ENCODE measurements at regions not wholly inside any gene's neighbourhood (a gene's known extent, or its start where the extent isn't known, plus 50 kb on each side); places are given as distances from the start of the nearest gene placed in this dataset.

DNA sequence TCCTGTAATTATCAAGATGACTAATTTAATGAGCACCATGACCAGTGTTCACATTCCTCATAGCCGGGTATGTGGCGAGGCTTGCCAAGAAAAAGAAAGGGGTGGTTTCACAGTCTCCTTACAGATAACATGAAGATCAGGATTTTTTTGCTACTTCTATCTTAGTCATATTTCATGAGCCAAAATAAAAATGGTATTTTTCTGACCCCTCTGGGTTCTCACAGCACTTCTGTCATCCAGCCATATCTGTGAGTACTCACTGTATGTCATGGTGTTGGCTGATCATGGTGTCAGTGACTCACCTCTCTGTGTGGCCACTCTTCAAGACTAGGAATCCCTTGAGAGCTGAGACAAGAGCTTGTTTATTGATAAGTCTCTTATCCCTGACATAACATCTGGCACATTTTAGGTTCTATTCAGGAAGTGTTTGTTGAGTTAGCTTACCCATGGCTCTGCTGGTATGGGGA lies 130.5 kb upstream of the LMCD1 start:
- H3K4me1 ChIP-seq (replicated peaks in 1 of 2), result peaks cover 2 to 4% of the 10 kb centered on the region in 2 donors
- WGBS, 10 experiments, result 0 to 100% (median 46%) methylated on average over 1 to 2 of the region's 2 CpGs; no CpG with 5 or more reads in 4 of the 10 experiments
- in situ Hi-C loops (cut with MboI; ENCODE audit: low pct_unique_long_range_greater_than_20kb in 2 of 9, low sequenced_read_pairs in 9 of 9, unreplicated experiment in 9 of 9), result no loop called here
- H3K27ac ChIP-seq, result no peak overlapping the region
- no peak overlapping the region for H3K4me3 ChIP-seq
- ATAC-seq (replicated peaks in 6 of 8), result no peak

DNA sequence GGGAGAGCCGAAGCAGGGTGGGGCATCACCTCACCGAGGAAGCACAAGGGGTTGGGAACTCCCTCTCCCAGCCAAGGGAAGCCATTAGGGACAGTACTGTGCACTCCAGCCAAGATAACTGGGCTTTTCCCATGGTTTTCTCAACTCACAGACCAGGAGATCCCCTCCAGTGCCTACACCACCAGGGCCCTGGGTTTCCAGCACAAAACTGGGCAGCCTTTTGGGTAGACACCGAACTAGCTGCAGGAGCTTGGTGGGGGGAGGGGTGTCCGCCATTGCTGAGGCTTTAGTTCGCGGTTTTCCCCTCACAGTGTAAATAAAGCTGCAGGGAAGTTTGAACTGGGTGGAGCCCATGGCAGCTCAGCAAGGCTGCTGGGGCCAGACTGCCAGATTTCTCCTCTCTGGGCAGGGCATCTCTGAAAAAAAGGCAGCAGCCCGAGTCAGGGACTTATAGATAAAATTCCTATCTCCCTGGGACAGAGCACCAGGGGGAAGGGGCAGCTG lies 129.6 kb upstream of the LMCD1 start:
- in situ Hi-C loops (cut with MboI; ENCODE audit: low pct_unique_long_range_greater_than_20kb in 2 of 9, low sequenced_read_pairs in 9 of 9, unreplicated experiment in 9 of 9), result no loop called here
- no peak overlapping the region for H3K27ac ChIP-seq
- ATAC-seq (replicated peaks in 6 of 8), result no peak
- H3K4me3 ChIP-seq, result no peak overlapping the region
- 0 to 87% (median 33%) methylated on average over 1 to 5 of the region's 7 CpGs; no CpG with 5 or more reads in 4 of the 10 experiments for WGBS, 10 experiments
- no peaks in the 10 kb centered on the region for H3K4me1 ChIP-seq (replicated peaks in 1 of 2)

DNA sequence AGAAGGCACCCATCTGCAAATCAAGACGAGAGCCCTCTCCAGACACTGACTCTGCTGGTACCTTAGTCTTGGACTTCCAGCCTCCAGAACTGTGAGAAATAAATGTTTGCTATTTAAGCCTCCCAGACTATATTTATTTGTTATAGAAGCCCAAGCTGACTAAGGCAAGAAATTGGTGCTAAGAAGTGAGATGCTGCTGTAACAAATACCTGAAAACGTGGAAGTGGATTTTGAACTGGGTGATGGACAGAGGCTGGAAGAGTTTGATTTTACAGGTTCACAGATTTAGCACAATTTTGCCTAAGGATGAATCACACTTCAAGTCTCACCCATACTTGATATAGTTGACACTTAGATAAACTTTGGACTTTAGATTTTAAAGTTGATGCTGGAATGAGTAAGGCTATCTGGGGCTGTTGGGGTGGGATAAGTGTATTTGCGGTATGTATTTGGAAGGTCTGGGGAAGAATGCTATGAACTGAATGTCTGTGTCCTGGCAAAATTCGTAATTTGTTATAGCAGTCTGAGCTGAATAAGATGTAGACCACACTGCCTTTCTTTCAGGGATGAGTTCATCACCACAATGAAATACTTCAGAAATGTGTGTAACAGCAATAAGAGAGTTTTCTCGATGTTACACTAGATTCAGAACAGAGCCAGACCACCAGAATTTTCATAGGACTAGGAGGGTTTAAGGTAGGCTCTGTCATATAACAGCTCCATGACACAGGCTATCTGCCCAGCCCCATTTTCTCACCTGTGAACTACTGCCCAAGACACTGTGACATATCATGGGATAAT lies 120.5 kb upstream of the LMCD1 start:
- 10 to 83% (median 48%) methylated on average over 1 to 4 of the region's 5 CpGs for WGBS, 10 experiments
- ATAC-seq (replicated peaks in 6 of 8), result no peak
- Histone ChIP-seq H3K4me1 (replicated peaks in 1 of 2) (no peaks in the 10 kb centered on the region), H3K4me3 (no peak overlapping the region), H3K27ac (no peak overlapping the region)
- in situ Hi-C loops (cut with MboI; ENCODE audit: low pct_unique_long_range_greater_than_20kb in 2 of 9, low sequenced_read_pairs in 9 of 9, unreplicated experiment in 9 of 9), result no loop called here

DNA sequence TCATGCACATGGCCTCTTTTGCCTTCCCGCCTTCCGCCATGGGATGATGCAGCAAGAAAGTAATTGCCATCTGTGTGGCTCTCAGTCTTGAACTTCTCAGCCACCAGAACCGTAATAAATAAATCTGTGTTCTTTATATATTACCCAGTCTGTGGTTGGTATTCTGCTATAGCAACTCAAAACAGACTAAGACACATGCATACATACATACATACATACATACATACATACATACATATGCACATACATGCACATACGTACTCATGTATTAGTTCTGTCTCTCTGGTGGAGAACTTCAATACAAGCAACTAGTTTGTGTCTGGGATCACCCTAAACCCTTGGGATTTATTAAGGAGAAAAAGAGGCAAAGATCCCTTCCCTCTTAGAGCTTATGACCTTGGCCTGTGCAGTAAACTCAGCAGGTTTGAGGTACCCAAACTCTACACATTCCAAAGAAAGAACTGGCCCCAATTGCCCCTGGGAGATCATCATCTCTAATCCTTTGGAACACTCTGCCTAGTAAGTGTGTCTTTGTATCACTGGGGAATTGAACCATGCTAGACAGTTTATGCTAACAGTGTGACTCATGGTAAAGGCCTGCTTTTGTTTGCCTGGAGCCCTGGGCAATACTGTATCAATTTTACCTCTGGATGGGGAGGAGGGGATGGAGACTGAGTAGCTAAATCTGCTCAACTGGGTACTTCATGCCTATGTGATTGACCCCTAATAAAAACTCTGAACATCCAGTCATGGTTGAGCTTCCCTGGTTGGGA lies 115.6 kb upstream of the LMCD1 start:
- WGBS, 10 experiments, result 69 to 100% (median 83%) methylated on average over 1 to 4 of the region's 4 CpGs; no CpG with 5 or more reads in 3 of the 10 experiments
- peak in 4 of 8 experiments; percentile 22 to 97 (median 94) for ATAC-seq (replicated peaks in 6 of 8)
- in situ Hi-C loops (cut with MboI; ENCODE audit: low pct_unique_long_range_greater_than_20kb in 2 of 9, low sequenced_read_pairs in 9 of 9, unreplicated experiment in 9 of 9), result no loop called here
- Histone ChIP-seq H3K4me1 (replicated peaks in 1 of 2) (no peaks in the 10 kb centered on the region), H3K27ac (no peak overlapping the region), H3K4me3 (no peak overlapping the region)

DNA sequence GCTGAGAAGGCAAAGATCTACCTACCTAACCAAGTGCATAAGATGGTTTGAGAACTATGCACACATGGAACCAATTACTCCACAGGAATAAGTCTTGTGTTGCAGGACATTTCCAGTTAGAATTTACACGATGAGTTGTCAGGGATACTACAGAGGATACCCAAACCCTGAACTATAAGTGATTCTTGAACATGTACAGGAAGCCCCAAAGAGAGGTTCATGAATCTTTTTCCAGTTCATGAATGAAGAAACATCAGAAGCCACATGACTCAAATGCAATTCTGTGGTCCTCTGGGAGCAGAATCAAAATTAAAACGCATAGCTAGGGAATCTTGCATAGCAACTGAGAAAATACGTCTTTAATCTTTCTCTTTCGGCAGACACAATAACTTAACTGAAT lies 114.1 kb upstream of the LMCD1 start:
- ATAC-seq (replicated peaks in 6 of 8), result peak in 1 of 8 experiments; percentile 39
- no peak overlapping the region for H3K4me3 ChIP-seq
- 14 to 89% (median 67%) methylated on average over 1 to 4 of the region's 4 CpGs for WGBS, 10 experiments
- H3K4me1 ChIP-seq (replicated peaks in 1 of 2), result no peaks in the 10 kb centered on the region
- H3K27ac ChIP-seq, result no peak overlapping the region
- in situ Hi-C loops (cut with MboI; ENCODE audit: low pct_unique_long_range_greater_than_20kb in 2 of 9, low sequenced_read_pairs in 9 of 9, unreplicated experiment in 9 of 9), result no loop called here

DNA sequence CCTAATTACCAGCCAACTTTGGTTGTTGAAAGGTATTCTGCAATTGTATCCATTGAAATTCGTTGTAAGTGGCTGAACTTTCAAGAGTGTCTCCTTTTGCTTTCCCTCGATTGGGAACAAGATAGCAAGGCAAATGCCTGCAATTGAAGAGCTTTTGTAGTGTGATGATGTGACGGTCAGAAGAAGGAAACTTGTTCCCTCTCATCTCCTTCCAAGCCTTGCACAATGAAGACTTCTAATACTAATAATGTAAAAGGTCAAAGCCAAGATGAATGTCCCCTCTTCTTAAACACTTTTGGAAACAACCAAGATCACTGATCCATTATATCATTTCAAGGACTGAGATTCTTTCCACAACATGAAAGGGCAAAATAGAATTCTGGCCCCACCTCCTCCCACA lies 101.9 kb upstream of the LMCD1 start:
- in situ Hi-C loops (cut with MboI; ENCODE audit: low pct_unique_long_range_greater_than_20kb in 2 of 9, low sequenced_read_pairs in 9 of 9, unreplicated experiment in 9 of 9), result no loop called here
- Histone ChIP-seq H3K27ac (no peak overlapping the region), H3K4me3 (no peak overlapping the region), H3K4me1 (replicated peaks in 1 of 2) (no peaks in the 10 kb centered on the region)
- WGBS, 10 experiments, result 6 to 86% (median 50%) methylated on average over 1 to 3 of the region's 3 CpGs; no CpG with 5 or more reads in 2 of the 10 experiments
- no peak for ATAC-seq (replicated peaks in 6 of 8)

DNA sequence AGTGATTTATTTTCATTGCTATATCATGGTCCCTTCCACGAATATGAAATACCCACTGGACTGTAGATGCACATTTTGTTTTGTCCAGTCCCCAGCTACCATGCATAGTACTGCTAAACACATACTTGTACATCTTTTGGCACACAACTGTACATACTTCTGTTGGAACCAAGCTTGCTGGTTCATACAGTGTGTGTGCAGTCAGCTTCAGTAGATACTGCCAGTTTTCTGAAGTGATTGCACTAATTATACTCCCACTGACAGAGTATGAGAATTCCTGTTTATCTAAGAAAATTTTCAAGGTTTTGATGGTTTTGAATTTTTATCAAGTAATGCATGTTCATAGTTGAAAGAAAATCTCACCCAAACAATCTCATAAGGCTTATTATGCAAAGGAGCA lies 100.7 kb upstream of the LMCD1 start:
- no peak for ATAC-seq (replicated peaks in 6 of 8)
- in situ Hi-C loops (cut with MboI; ENCODE audit: low pct_unique_long_range_greater_than_20kb in 2 of 9, low sequenced_read_pairs in 9 of 9, unreplicated experiment in 9 of 9), result no loop called here
- WGBS, 10 experiments, result 0 to 83% (median 11%) methylated on average over 1 of the region's 1 CpG; no CpG with 5 or more reads in 3 of the 10 experiments
- Histone ChIP-seq H3K4me3 (no peak overlapping the region), H3K27ac (no peak overlapping the region), H3K4me1 (replicated peaks in 1 of 2) (no peaks in the 10 kb centered on the region)

DNA sequence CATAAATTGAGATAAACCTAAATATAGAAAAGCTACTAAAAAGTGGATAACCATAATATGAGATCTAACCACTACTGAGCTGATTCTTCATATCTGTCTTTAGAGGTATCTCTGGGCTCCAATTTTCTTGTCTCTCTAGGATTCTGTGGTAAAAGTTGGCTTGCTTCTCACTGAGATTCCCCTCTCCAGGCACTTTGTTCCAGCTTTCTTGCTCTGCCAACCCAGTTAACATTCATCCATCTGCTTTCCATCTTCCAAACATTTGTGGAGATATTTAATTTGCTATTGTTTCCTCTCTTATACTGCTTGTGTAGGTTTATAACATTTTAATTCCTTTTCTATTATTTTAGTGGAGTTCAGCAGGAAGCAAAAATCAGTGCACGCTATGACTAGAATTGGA lies 97.6 kb upstream of the LMCD1 start:
- 63 to 100% (median 94%) methylated on average over 1 of the region's 1 CpG for WGBS, 10 experiments
- in situ Hi-C loops (cut with MboI; ENCODE audit: low pct_unique_long_range_greater_than_20kb in 2 of 9, low sequenced_read_pairs in 9 of 9, unreplicated experiment in 9 of 9), result no loop called here
- Histone ChIP-seq H3K27ac (no peak overlapping the region), H3K4me1 (replicated peaks in 1 of 2) (no peaks in the 10 kb centered on the region), H3K4me3 (no peak overlapping the region)
- no peak for ATAC-seq (replicated peaks in 6 of 8)

DNA sequence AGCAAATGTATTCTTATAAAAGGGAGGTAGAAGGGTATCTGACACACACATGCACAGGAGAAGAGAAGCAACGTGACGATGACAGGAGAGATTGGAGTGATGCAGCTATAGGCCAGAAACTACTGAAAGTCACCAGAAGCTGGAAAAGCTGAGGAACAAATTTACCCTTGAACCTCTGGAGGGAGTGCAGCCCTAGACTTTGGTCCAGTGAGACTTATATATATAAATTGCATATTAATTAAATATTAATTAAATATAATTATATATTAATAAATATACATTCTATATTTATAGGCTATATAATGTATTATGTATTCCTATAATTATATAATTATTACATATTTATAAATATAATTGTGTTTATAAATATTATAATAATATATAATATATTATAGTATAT lies 96.5 kb upstream of the LMCD1 start:
- no peak for ATAC-seq (replicated peaks in 6 of 8)
- WGBS, 10 experiments, result 52 to 100% (median 94%) methylated on average over 2 of the region's 2 CpGs; no CpG with 5 or more reads in 3 of the 10 experiments
- Histone ChIP-seq H3K27ac (no peak overlapping the region), H3K4me3 (no peak overlapping the region), H3K4me1 (replicated peaks in 1 of 2) (no peaks in the 10 kb centered on the region)
- in situ Hi-C loops (cut with MboI; ENCODE audit: low pct_unique_long_range_greater_than_20kb in 2 of 9, low sequenced_read_pairs in 9 of 9, unreplicated experiment in 9 of 9), result no loop called here

DNA sequence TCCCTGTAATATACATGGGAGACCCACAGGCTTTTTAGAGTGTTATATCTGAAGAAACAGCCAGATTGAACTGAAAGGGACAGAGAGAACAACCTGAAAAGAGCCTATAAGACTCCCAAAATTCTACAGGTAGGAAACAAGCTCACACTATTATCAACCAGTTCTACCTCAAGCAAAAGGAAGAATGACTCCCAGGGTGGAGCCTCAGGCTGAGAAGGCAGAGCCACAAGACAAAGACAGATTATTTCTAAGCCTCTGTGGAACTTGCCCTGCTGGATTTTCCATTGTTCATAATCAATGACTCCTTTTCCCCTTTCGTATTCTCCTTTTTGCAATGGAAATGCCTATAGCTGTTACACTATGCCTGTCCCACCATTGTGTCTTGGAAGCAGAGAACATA lies 95.1 kb upstream of the LMCD1 start:
- in situ Hi-C loops (cut with MboI; ENCODE audit: low pct_unique_long_range_greater_than_20kb in 2 of 9, low sequenced_read_pairs in 9 of 9, unreplicated experiment in 9 of 9), result no loop called here
- Histone ChIP-seq H3K27ac (no peak overlapping the region), H3K4me1 (replicated peaks in 1 of 2) (no peaks in the 10 kb centered on the region), H3K4me3 (no peak overlapping the region)
- no peak for ATAC-seq (replicated peaks in 6 of 8)
- 0 to 60% (median 50%) methylated on average over 1 of the region's 1 CpG; no CpG with 5 or more reads in 7 of the 10 experiments for WGBS, 10 experiments

DNA sequence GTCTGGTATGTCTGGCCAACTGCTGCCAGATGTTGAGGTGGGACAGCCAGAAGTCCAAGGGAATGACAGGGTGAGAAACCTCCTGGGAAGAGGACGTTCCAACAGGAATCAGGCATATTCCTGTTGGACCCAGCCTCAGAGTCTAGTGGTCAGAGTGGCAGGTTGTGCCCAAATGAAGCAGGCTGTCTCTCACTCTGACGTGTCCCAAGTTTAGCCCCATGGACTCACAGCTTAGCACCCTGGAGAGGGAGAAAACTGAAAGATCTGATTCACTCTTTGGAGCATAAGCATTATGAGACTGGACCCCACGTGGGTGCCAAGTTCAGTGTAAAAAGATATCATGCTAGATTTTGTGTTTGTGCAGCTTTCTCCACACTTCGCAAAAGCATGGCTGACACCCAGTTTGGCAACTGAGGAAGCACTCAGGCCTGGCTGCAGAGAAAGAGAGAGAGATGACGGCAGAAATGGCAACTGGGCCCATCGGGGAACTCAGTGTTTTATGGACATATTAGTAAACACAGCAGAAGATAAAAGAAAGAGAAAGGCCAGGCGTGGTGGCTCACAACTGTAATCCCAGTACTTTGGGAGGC lies 88.2 kb upstream of the LMCD1 start:
- WGBS, 10 experiments, result 55 to 95% (median 68%) methylated on average over 2 to 6 of the region's 7 CpGs; no CpG with 5 or more reads in 3 of the 10 experiments
- ATAC-seq (replicated peaks in 6 of 8), result no peak
- H3K4me3 ChIP-seq, result no peak overlapping the region
- H3K4me1 ChIP-seq (replicated peaks in 1 of 2), result no peaks in the 10 kb centered on the region
- in situ Hi-C loops (cut with MboI; ENCODE audit: low pct_unique_long_range_greater_than_20kb in 2 of 9, low sequenced_read_pairs in 9 of 9, unreplicated experiment in 9 of 9), result loop anchor here in 1 of 9 experiments (10.0 kb wide), 1 partner anchor 89 kb away; no protein-coding TSS in a partner anchor
- no peak overlapping the region for H3K27ac ChIP-seq

DNA sequence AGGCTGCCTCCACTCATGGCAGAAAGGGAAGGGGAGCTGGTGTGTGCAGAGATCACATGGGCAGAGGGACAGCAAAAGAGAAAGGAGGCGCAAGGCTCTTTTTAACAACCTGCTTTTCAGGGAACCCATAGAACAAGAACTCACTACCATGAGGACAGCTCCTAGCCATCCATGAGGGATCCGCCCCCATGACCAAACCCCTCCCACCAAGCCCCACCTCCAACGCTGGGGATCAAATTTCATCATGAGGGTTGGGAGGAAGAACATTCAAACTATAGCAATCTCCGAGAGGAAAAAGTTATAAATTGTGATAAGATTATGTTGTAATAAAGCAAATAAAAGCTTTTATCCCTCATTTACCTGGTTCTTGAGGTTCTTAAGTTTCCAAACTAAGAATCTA lies 84.7 kb upstream of the LMCD1 start:
- no peak overlapping the region for H3K4me3 ChIP-seq
- H3K27ac ChIP-seq, result no peak overlapping the region
- no peaks in the 10 kb centered on the region for H3K4me1 ChIP-seq (replicated peaks in 1 of 2)
- WGBS, 10 experiments, result 0 to 90% (median 46%) methylated on average over 1 to 3 of the region's 4 CpGs; no CpG with 5 or more reads in 2 of the 10 experiments
- peak in 3 of 8 experiments; percentile 87 to 93 (median 90) for ATAC-seq (replicated peaks in 6 of 8)
- in situ Hi-C loops (cut with MboI; ENCODE audit: low pct_unique_long_range_greater_than_20kb in 2 of 9, low sequenced_read_pairs in 9 of 9, unreplicated experiment in 9 of 9), result loop anchor here in 1 of 9 experiments (10.0 kb wide), 1 partner anchor 92 kb away; no protein-coding TSS in a partner anchor

DNA sequence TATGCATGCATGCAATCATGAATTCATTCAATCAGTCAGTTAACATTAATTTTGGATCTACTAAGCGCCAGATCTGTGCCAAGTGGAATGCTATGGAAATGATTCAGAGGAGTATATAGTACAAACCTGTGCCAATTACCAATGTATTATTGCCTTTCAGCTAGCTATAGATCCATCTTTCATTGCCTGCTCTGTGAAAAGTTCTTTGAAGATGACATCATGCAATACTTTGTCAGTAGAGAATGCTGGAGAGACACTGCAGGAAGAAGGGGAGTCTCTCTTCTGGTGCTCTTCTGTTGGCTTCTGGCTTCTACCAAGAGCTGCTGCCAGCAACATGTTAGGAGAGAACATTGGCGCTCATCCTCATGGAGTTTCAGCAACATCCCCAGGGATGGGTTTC lies 81.0 kb upstream of the LMCD1 start:
- no peak for ATAC-seq (replicated peaks in 6 of 8)
- H3K27ac ChIP-seq, result no peak overlapping the region
- in situ Hi-C loops (cut with MboI; ENCODE audit: low pct_unique_long_range_greater_than_20kb in 2 of 9, low sequenced_read_pairs in 9 of 9, unreplicated experiment in 9 of 9), result no loop called here
- H3K4me3 ChIP-seq, result no peak overlapping the region
- WGBS, 10 experiments, result 56 to 100% (median 93%) methylated on average over 1 to 2 of the region's 2 CpGs; no CpG with 5 or more reads in 3 of the 10 experiments
- no peaks in the 10 kb centered on the region for H3K4me1 ChIP-seq (replicated peaks in 1 of 2)

Data from motor neuron (in vitro differentiated cells).